HEK293T (cell line): ENCODE measurements at regions not wholly inside any gene's neighbourhood (a gene's known extent, or its start where the extent isn't known, plus 50 kb on each side); places are given as distances from the start of the nearest gene placed in this dataset.

ENCODE experiments used
- CTBP1 ChIP-seq: fragments of 450-650 bp; IDR thresholded peaks from 2 replicates; pipeline ENCODE4 v1.6.1; 2016; ENCODE audit warnings: borderline replicate concordance
- FOXM1 ChIP-seq: fragments of 450-650 bp; IDR thresholded peaks from 2 replicates; pipeline ENCODE4 v1.6.1; 2017; ENCODE audit warnings: mild to moderate bottlenecking, borderline replicate concordance
- L3MBTL2 ChIP-seq: fragments of 450-650 bp; conservative IDR thresholded peaks from 2 replicates; pipeline ENCODE4 v1.6.1; 2016; ENCODE audit warnings: mild to moderate bottlenecking
- SP1 ChIP-seq: fragments of 450-650 bp; IDR thresholded peaks from 2 replicates; pipeline ENCODE4 v1.6.1; 2017

DNA sequence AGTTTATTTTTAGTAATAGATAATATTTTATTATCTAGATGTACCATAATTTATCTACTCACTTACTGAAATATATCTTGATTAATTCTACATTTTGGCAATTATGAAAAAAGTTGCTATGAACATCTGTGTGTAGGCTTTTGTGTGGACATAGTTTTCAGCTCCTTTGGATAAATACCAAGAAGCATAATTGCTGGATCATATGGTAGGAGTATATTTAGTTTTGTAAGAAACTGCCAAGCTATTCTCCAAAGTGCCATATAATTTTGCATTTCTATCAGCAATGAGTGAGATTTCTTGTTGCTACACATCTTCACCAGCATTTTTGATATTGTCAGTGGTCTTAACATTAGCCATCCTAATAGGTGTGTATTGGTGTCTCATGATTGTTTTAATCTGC lies 882.6 kb upstream of the GRIA3 start:
- TF ChIP-seq SP1 (no peak), CTBP1 (no peak), FOXM1 (no peak), L3MBTL2 (no peak)
